NK-92 treated with Interleukin-12 subunit alpha and Interleukin-12 subunit beta, amount 100 ng/mL, for 24 hours (cell line): ENCODE measurements at regions not wholly inside any gene's neighbourhood (a gene's known extent, or its start where the extent isn't known, plus 50 kb on each side); places are given as distances from the start of the nearest gene placed in this dataset.

ENCODE experiments used
- DNase-seq: peaks from one replicate; lab custom pipeline; 2025; lab: John Stamatoyannopoulos, UW

GRCh38 chr2:198219292-198219691, 414.9 kb downstream of the PLCL1 start:
- no peak for DNase-seq

- DNase-seq, result no peak
These were observed 409.8 kb downstream of the PLCL1 start for GRCh38 chr2:198214114-198214596.

GRCh38 chr2:198213253-198213652, 408.9 kb downstream of the PLCL1 start:
- DNase-seq, result no peak

- no peak for DNase-seq
These were observed 407.3 kb downstream of the PLCL1 start for GRCh38 chr2:198211706-198212105.

- DNase-seq, result no peak
These were observed 399.1 kb downstream of the PLCL1 start for GRCh38 chr2:198203336-198204069.
